ENCODE measurements at regions not wholly inside any gene's neighbourhood (a gene's known extent, or its start where the extent isn't known, plus 50 kb on each side); places are given as distances from the start of the nearest gene placed in this dataset.

DNA sequence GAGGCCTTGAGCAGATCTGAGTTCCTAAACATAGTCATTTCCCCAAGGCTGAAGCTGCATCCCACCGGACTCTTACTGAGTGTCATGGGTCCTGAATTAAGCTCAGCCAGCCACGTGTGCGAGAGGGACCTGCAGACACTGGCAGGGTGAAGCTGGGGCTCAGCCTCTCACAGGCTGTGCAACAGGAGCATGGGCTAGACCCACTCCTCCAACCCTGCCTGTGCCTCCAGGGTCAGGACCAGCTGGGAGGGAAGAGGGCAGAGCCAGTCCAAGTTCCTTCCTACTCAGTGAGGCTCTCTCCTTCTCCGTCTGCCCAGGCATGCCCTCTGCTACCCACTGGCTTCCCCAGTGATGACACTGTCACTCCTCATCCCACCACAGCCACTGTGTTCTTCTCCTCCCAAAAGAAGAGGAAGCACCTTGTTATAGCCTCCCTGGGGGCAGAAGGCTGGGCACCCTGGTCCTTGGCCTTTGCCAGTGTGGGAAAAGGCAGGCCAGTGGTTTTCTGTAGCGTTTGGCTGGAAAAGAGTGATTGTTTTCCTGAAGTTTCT, 78.9 kb downstream of the KCNF1 start:
- TF ChIP-seq, protein P1, sequence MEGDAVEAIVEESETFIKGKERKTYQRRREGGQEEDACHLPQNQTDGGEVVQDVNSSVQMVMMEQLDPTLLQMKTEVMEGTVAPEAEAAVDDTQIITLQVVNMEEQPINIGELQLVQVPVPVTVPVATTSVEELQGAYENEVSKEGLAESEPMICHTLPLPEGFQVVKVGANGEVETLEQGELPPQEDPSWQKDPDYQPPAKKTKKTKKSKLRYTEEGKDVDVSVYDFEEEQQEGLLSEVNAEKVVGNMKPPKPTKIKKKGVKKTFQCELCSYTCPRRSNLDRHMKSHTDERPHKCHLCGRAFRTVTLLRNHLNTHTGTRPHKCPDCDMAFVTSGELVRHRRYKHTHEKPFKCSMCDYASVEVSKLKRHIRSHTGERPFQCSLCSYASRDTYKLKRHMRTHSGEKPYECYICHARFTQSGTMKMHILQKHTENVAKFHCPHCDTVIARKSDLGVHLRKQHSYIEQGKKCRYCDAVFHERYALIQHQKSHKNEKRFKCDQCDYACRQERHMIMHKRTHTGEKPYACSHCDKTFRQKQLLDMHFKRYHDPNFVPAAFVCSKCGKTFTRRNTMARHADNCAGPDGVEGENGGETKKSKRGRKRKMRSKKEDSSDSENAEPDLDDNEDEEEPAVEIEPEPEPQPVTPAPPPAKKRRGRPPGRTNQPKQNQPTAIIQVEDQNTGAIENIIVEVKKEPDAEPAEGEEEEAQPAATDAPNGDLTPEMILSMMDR (IDR thresholded peaks at IDR 0.05 in 4 of 5, conservative IDR thresholded peaks at IDR 0.05 in 1 of 5) = no peak
- no peak for TF ChIP-seq POLR2A (IDR thresholded peaks at IDR 0.05)
